Activated CD8-positive, alpha-beta memory T cell treated with anti-CD3 and anti-CD28 coated beads for 4 hours (primary cell): ENCODE measurements at regions not wholly inside any gene's neighbourhood (a gene's known extent, or its start where the extent isn't known, plus 50 kb on each side); places are given as distances from the start of the nearest gene placed in this dataset.
"Not testable (repeated sequence)": the region's sequence is repeated elsewhere in the genome, so short reads cannot be mapped to it uniquely, and the experiment has no call there.

Experiments
- DNase-seq, 2 donors: peaks; one replicate each; pipeline ENCODE4 v3.0.0-alpha.2; 2020; ENCODE audit warnings: low read depth in 2 of 2

DNA sequence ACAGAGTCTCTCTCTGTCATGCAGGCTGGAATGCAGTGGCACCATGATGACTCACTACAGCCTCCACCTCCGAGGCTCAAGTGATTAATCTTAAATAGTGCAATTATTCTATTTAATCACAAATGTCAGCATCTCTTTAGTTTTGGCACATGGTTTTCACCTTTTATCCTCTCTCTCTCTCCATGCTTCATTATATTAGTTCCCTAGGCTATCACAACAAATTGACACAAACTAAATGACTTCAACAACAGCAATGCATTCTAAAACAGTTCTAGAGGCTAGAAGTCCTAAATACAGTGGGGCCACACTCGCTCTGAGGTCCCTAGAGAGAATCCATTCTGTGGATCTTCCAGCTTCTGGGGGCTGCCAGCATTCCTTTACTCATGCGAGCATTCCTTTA, 178.2 kb upstream of the ZNG1F start:
- not testable (repeated sequence) for DNase-seq

DNA sequence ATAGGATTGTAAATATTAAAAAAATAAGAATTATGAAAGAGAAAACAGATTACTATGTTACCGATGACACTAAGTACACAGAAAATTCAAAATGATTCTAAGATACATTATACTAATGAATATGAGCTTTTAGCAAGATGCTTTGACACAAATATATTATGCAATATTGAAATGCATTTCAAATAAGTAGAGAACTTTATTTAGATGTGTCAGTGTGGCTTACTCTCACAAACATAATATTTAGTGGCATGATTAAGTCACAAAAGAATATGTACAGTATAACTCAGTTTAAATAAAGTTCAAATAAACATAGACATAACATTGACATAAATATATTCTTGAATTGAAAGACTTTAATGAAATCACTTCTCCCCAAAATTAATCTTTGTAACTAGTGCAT, 172.7 kb upstream of the ZNG1F start:
- not testable (repeated sequence) for DNase-seq

- not testable (repeated sequence) for DNase-seq
These were observed 170.0 kb upstream of the ZNG1F start for GRCh38 chr9:41359116-41359515.

- DNase-seq = peak; percentile 72 to 73
These were observed 169.6 kb upstream of the ZNG1F start for GRCh38 chr9:41358682-41359081.

GRCh38 chr9:41357918-41358404, 168.8 kb upstream of the ZNG1F start:
- DNase-seq = not testable (repeated sequence)

DNA sequence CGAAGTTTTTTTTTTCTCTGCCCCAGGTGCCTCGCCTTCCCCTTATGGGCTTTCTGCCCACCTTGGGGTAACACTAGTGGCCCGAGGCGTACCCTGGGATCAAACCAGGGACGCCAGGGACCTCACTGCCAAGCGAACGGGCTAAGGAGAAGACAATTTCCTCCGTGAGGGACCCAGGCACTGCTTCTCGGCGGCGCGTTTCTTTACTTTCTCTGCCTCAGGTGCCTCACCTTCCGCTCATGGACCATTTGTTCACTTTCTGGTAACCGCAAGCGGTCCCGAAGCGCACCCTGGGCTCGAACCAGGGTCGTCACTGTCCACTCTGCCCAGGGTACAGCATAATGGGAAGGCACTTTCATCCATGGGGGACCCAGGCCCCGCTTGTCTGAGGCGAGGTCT, 168.2 kb upstream of the ZNG1F start:
- DNase-seq = not testable (repeated sequence)

GRCh38 chr9:41356588-41357349, 167.7 kb upstream of the ZNG1F start:
- peak; percentile 72 to 84 for DNase-seq

DNA sequence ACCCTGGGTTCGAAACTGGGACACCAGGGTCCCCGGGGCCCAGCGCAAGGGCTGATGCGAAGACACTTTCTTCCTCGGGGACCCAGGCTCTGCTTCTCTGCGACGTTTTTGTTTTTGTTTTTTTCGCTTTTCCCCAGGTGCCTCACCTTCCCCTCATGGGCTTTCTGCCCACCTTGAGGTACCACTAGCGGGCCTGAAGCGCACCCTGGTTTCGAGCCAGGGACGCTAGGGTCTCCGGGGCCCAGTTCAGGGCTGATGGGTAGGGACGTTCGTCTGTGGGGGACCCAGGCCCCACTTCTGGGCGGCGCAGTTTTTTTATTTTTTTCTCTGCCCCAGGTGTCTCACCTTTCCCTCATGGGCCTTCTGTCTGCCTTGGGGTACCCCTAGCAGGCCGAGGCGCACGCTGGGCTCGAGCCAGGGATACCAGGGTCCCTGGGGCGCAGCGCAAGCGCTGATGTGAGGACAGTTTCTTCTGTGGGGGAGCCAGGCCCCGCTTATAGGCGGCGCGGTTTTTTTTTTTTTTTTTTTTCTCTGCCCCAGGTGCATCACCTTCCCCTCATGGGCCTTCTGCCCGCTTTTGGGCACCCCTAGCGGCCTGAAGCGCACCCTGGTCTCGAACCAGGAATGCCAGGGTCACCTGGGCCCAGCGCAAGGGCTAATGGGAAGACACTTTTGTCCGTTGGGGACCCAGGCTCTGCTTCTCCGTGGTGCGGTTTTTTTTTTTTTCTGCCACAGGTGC, 166.8 kb upstream of the ZNG1F start:
- not testable (repeated sequence) for DNase-seq

DNA sequence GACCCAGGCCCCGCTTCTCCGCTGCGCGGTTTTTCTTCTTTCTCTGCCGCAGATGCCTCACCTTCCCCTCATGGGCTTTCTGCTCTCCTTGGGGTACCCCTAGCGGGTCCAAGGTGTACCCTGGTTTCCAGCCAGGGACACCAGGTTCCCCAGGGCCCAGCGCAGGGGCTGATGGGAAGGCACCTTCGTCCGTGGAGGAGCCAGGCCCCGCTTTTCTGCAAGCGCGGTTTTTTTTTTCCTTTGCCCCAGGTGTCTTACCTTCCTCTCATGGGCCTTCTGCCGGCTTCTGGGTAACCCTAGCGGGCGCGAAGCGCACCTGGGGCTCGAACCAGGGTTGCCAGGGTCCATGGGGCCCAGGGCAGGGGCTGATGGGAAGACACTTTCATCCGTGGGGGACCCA, 165.9 kb upstream of the ZNG1F start:
- DNase-seq = not testable (repeated sequence)

GRCh38 chr9:41354060-41354934, 165.2 kb upstream of the ZNG1F start:
- DNase-seq = not testable (repeated sequence)

- DNase-seq = not testable (repeated sequence)
These were observed 163.9 kb upstream of the ZNG1F start for GRCh38 chr9:41353026-41353425.

- DNase-seq = not testable (repeated sequence)
These were observed 163.3 kb upstream of the ZNG1F start for GRCh38 chr9:41352390-41352789.

- DNase-seq = not testable (repeated sequence)
These were observed 158.8 kb upstream of the ZNG1F start for GRCh38 chr9:41347893-41348292.

GRCh38 chr9:41332562-41332961, 143.4 kb upstream of the ZNG1F start:
- DNase-seq = not testable (repeated sequence)

GRCh38 chr9:41321277-41321676, 132.2 kb upstream of the ZNG1F start:
- not testable (repeated sequence) for DNase-seq

DNA sequence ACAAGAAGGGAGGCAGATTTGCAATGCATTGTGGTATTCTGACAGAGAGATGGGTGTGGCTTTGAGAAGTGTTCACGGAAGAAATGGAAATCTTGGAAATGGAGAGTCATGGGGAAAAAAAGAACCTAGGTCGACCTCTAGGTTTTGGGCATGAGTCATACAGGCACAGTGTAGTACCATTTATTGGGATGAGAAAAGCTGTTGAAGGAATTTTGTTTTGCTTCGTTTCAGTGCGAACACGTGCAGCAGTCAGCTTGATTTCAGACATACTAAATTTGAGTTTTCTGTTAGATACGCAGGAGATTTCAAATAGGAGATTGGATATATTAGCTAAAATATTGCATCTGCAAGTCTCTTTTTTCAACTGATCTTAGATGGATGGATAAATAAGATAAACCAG, 119.8 kb upstream of the ZNG1F start:
- DNase-seq = not testable (repeated sequence)

DNA sequence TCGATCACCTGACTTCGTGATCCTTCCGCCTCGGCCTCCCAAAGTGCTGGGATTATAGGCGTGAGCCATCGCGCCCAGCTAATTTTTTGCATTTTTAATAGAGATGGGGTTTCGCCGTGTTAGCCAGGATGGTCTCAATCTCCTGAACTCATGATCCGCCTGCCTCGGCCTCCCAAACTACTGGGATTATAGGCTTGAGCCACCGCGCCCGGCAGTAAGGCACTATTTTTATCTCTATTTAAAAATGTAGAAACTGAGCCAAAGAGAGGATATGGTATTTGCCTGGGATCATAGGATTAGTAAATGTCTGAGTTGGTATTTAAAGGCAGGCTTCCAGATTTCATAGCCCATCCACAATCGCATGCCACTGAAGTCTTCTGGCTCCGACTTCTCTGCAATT, 96.6 kb upstream of the ZNG1F start:
- DNase-seq = not testable (repeated sequence)

GRCh38 chr9:41280299-41281238, 91.5 kb upstream of the ZNG1F start:
- not testable (repeated sequence) for DNase-seq

GRCh38 chr9:41279437-41279836, 90.3 kb upstream of the ZNG1F start:
- not testable (repeated sequence) for DNase-seq

DNA sequence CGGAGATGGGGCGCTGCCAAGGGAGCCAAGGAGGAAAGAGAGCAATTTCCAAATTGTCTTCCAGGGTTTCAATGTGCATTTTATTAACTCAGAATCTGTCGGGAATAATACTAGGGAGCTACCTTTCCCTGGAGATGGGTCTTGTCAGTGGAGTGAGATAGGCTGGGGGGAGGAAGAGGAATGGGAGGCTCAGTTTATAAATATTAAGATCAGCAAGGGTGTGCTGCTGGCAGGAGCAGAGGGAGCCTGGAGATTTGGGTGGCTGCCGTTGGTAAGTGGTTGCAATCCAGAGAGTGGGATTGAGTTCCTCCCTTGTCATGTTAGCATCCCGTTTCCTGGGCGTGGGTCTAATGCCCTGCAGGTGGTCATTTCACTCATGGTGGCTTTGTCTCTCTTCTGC, 89.9 kb upstream of the ZNG1F start:
- not testable (repeated sequence) for DNase-seq
